HepG2 (cell line): ENCODE measurements at regions not wholly inside any gene's neighbourhood (a gene's known extent, or its start where the extent isn't known, plus 50 kb on each side); places are given as distances from the start of the nearest gene placed in this dataset.

ENCODE experiments used
- ATAC-seq: fragments of 200-7000 bp; cut with Tn5 transposase; 3 replicates; pipeline ENCODE4 v1.9.1; 2020; ENCODE audit warnings: mild to moderate bottlenecking, moderate library complexity
- BruUV-seq: library from RNA; stranded (reverse); fragments of 400-500 nt; replicated peaks from 2 replicates; lab custom pipeline; 2021; lab: Mats Ljungman, UMichigan
- CTCF ChIA-PET: fragments of 300-600 bp; formaldehyde crosslinking; extraction: SDS; loops from one replicate; lab custom pipeline; 2021; ENCODE audit warnings: low total read pairs, inconsistent platforms, low intra/inter-chr PET ratio; lab: Yijun Ruan, JAX
- POLR2A ChIA-PET: fragments of 350-600 bp; sonication (Branson Sonifier 250); formaldehyde crosslinking; loops from one replicate; lab custom pipeline; 2020; ENCODE audit warnings: antibody characterized with exemption, inconsistent platforms; lab: Yijun Ruan, JAX
- DNase-seq: peaks from one replicate; pipeline ENCODE4 v3.0.0-alpha.2; 2015; ENCODE audit warnings: low spot score
- FAIRE-seq: peaks from 3 replicates; lab custom pipeline; 2011; peaks lifted over from hg19 to GRCh38; lab: Jason Lieb, UNC
- H2AFZ ChIP-seq: one replicate; pipeline ENCODE4 v1.6.1; 2011; ENCODE audit warnings: low read length, inconsistent platforms
- H3K27ac ChIP-seq: fragments of 300-600 bp; 3 replicates; pipeline ENCODE4 v1.8.0; 2011; ENCODE audit warnings: mixed run types, mild to moderate bottlenecking, mixed read lengths, low read length, inconsistent platforms; ENCODE audit not compliant: insufficient read depth; ENCODE audit errors: extremely low read length
- H3K27me3 ChIP-seq, 2 experiments: fragments of 200-600 bp in 1 of 2; 2 replicates in 1 of 2; 3 replicates in 1 of 2; pipeline versions ENCODE4 v1.6.0 to v1.8.0; 2011; ENCODE audit warnings: low read length in 2 of 2, mild to moderate bottlenecking in 2 of 2, moderate library complexity in 2 of 2, inconsistent platforms in 1 of 2; ENCODE audit not compliant: insufficient read depth in 2 of 2, control insufficient read depth in 1 of 2
- H3K36me3 ChIP-seq, 2 experiments: fragments of 200-600 bp in 1 of 2; replicated peaks in 1 of 2; 2 replicates in 1 of 2; 3 replicates in 1 of 2; pipeline versions ENCODE4 v1.5.1 to v1.8.0; 2011; ENCODE audit warnings: low read length in 2 of 2, inconsistent platforms in 1 of 2; ENCODE audit not compliant: insufficient read depth in 2 of 2, control insufficient read depth in 1 of 2
- H3K4me1 ChIP-seq: 2 replicates; pipeline ENCODE4 v1.5.1; 2012; ENCODE audit warnings: low read length, inconsistent platforms; ENCODE audit not compliant: insufficient read depth
- H3K4me2 ChIP-seq: 2 replicates; pipeline ENCODE4 v1.6.0; 2011; ENCODE audit warnings: low read depth, low read length, inconsistent platforms
- H3K4me3 ChIP-seq, 3 experiments: fragments of 200-600 bp in 1 of 3; sonication (generic), shearing (Covaris generic) in 1 of 3; replicated peaks in 1 of 3; 2 replicates each; pipeline ENCODE4 v1.5.1; 2011 to 2016; ENCODE audit warnings: low read length in 3 of 3, inconsistent platforms in 2 of 3, low read depth in 2 of 3, mild to moderate bottlenecking in 2 of 3, control low read depth in 1 of 3, mixed read lengths in 1 of 3; ENCODE audit not compliant: insufficient read depth in 1 of 3
- H3K79me2 ChIP-seq: one replicate; pipeline ENCODE4 v1.6.1; 2011; ENCODE audit warnings: low read length, inconsistent platforms; ENCODE audit not compliant: insufficient read depth
- H3K9ac ChIP-seq: 2 replicates; pipeline ENCODE4 v1.6.0; 2011; ENCODE audit warnings: mild to moderate bottlenecking, low read depth, low read length, inconsistent platforms; ENCODE audit not compliant: insufficient read depth
- H3K9me3 ChIP-seq: 2 replicates; pipeline ENCODE4 v1.5.1; 2012; ENCODE audit warnings: mild to moderate bottlenecking, low read length
- H4K20me1 ChIP-seq: 2 replicates; pipeline ENCODE4 v1.6.0; 2011; ENCODE audit warnings: inconsistent platforms, mild to moderate bottlenecking, low read length, moderate library complexity; ENCODE audit not compliant: insufficient read depth
- CHCHD3 ChIP-seq: sonication (generic); formaldehyde crosslinking; IDR thresholded peaks from 2 replicates; pipeline ENCODE4 v1.8.0; 2022; ENCODE audit warnings: mild to moderate bottlenecking, missing genetic modification reagents, moderate library complexity
- HNF1A ChIP-seq, 2 experiments: sonication (generic) in 1 of 2; formaldehyde crosslinking in 1 of 2; IDR thresholded peaks; 2 replicates each; pipeline versions ENCODE4 v1.4.0 to v1.6.1; 2016 to 2020; ENCODE audit warnings: borderline replicate concordance in 1 of 2, low read depth in 1 of 2, mild to moderate bottlenecking in 1 of 2, missing genetic modification reagents in 1 of 2
- IKZF5 ChIP-seq: IDR thresholded peaks from 2 replicates; pipeline ENCODE4 v1.6.1; 2018; ENCODE audit warnings: missing genetic modification reagents, mild to moderate bottlenecking, missing compliant biosample characterization
- JARID2 ChIP-seq: sonication (generic); formaldehyde crosslinking; IDR thresholded peaks from 2 replicates; pipeline ENCODE4 v1.8.1; 2023; ENCODE audit warnings: missing genetic modification reagents, inconsistent platforms; ENCODE audit not compliant: insufficient replicate concordance
- MEIS1 ChIP-seq: sonication (generic); formaldehyde crosslinking; IDR thresholded peaks from 2 replicates; pipeline ENCODE4 v1.9.0; 2021; ENCODE audit warnings: mild to moderate bottlenecking, missing genetic modification reagents, moderate library complexity, borderline replicate concordance
- MTF1 ChIP-seq: sonication (generic); formaldehyde crosslinking; IDR thresholded peaks from 2 replicates; pipeline ENCODE4 v1.5.0; 2020; ENCODE audit warnings: missing genetic modification reagents
- TBL1XR1 ChIP-seq: fragments of 150-350 bp; IDR thresholded peaks from 2 replicates; pipeline ENCODE4 v1.6.1; 2014; ENCODE audit warnings: borderline replicate concordance, low read length; ENCODE audit not compliant: partially characterized antibody
- ZBTB8A ChIP-seq: sonication (generic); formaldehyde crosslinking; IDR thresholded peaks from 2 replicates; pipeline ENCODE4 v1.4.0; 2020; ENCODE audit warnings: mild to moderate bottlenecking, low read depth, missing genetic modification reagents, borderline replicate concordance
- ZNF18 ChIP-seq: sonication (generic); formaldehyde crosslinking; IDR thresholded peaks from 2 replicates; pipeline ENCODE4 v1.8.0; 2022; ENCODE audit warnings: mild to moderate bottlenecking, missing genetic modification reagents; ENCODE audit not compliant: insufficient replicate concordance
- ZNF460 ChIP-seq: sonication (generic); formaldehyde crosslinking; IDR thresholded peaks from 2 replicates; pipeline ENCODE4 v1.5.1; 2020; ENCODE audit warnings: missing genetic modification reagents, mild to moderate bottlenecking, borderline replicate concordance
- WGBS: methylation state at CpG from one replicate; pipeline ENCODE4 v1.1.6; 2017; ENCODE audit warnings: low lambda C conversion rate; 5-methylcytosine and 5-hydroxymethylcytosine counted together
- in situ Hi-C: cut with HindIII; loops from 2 replicates; pipeline ENCODE4 v1.10.0; 2017; ENCODE audit warnings: low pct_unique_long_range_greater_than_20kb; ENCODE audit not compliant: extremely low pct_ligation_motif_present
- intact Hi-C: fragments of 100-400 bp; cut with micrococcal nuclease; formaldehyde crosslinking; loops from one replicate; pipeline ENCODE4 v1.10.0; 2022; ENCODE audit not compliant: unreplicated experiment

GRCh38 chr18:56021809-56022195 lies 433.8 kb upstream of the TCF4 start:
- Histone ChIP-seq H3K9me3 (peaks cover 89% of the 10 kb centered on the region), H2AFZ (no peak overlapping the region), H3K9ac (no peak overlapping the region), H4K20me1 (no peaks in the 10 kb centered on the region), H3K4me3 (no peak overlapping the region), H3K4me1 (no peaks in the 10 kb centered on the region), H3K27ac (no peak overlapping the region), H3K36me3 (no peaks in the 10 kb centered on the region), H3K27me3 (no peaks in the 10 kb centered on the region), H3K4me2 (no peak overlapping the region), H3K79me2 (no peaks in the 10 kb centered on the region)
- ChIA-PET CTCF (no interaction called here), POLR2A (no interaction called here)
- DNase-seq (no peak), FAIRE-seq (no peak), ATAC-seq (no peak)
- no peak for TF ChIP-seq IKZF5 (CRISPR knock-in tag)
- TF ChIP-seq JARID2, result no peak
- BruUV-seq, result no TSS peak
- 80% methylated on average over 1 of the region's 1 CpG for WGBS
- intact Hi-C loops (no loop called here), in situ Hi-C loops (no loop called here)

GRCh38 chr18:56021136-56021808 lies 433.3 kb upstream of the TCF4 start:
- ChIA-PET POLR2A (no interaction called here), CTCF (no interaction called here)
- no peak for FAIRE-seq
- no peaks in the 10 kb centered on the region for H4K20me1 ChIP-seq
- no peak for TF ChIP-seq ZBTB8A
- no peak for TF ChIP-seq MEIS1 (CRISPR knock-in tag)
- no peak for TF ChIP-seq MTF1 (CRISPR knock-in tag)
- TF ChIP-seq ZNF460 (CRISPR knock-in tag), result no peak
- no peak for TF ChIP-seq CHCHD3 (CRISPR knock-in tag)
- TF ChIP-seq TBL1XR1, result no peak
- no peak for TF ChIP-seq HNF1A (IDR thresholded peaks at IDR 0.05; ENCODE audit: low read depth)
- TF ChIP-seq HNF1A (CRISPR knock-in tag; IDR thresholded peaks at IDR 0.05; ENCODE audit: borderline replicate concordance), result no peak
- TF ChIP-seq ZNF18 (CRISPR knock-in tag), result no peak
- H3K4me3 ChIP-seq, result no peak overlapping the region
- H2AFZ ChIP-seq, result no peak overlapping the region
- ATAC-seq, result no peak
- 7% methylated on average over 1 of the region's 1 CpG for WGBS
- H3K4me2 ChIP-seq, result no peak overlapping the region
- H3K79me2 ChIP-seq, result no peaks in the 10 kb centered on the region
- in situ Hi-C loops, result no loop called here
- no peak overlapping the region for H3K9ac ChIP-seq
- intact Hi-C loops, result no loop called here
- no peaks in the 10 kb centered on the region for H3K4me1 ChIP-seq
- no peak for DNase-seq
- no peak overlapping the region for H3K27ac ChIP-seq
- no peaks in the 10 kb centered on the region for H3K27me3 ChIP-seq
- no peaks in the 10 kb centered on the region for H3K36me3 ChIP-seq
- no TSS peak for BruUV-seq
- H3K9me3 ChIP-seq, result peaks cover 84% of the 10 kb centered on the region
